Right lobe of liver (tissue), 4 donors: ENCODE measurements at regions not wholly inside any gene's neighbourhood (a gene's known extent, or its start where the extent isn't known, plus 50 kb on each side); places are given as distances from the start of the nearest gene placed in this dataset.

Source experiments
- POLR2A ChIP-seq: fragments of 450-650 bp; IDR thresholded peaks from one replicate; pipeline ENCODE4 v1.6.1; 2017; ENCODE audit warnings: antibody characterized with exemption, mild to moderate bottlenecking
- TF ChIP-seq, protein P1 (sequence below), 4 donors: fragments of 200-600 bp in 3 of 4; fragments of 450-650 bp in 1 of 4; IDR thresholded peaks; one replicate each; pipeline versions ENCODE4 v1.5.1 to v1.8.0; 2016 to 2022; ENCODE audit warnings: antibody characterized with exemption in 4 of 4, mild to moderate bottlenecking in 2 of 4
- donor health status: DM: no; HTN: no; CAD: no.
- donor health status: DM: no; HTN: no; CAD: no.
- donor health status: DM: no; HTN: yes; CAD: no.

DNA sequence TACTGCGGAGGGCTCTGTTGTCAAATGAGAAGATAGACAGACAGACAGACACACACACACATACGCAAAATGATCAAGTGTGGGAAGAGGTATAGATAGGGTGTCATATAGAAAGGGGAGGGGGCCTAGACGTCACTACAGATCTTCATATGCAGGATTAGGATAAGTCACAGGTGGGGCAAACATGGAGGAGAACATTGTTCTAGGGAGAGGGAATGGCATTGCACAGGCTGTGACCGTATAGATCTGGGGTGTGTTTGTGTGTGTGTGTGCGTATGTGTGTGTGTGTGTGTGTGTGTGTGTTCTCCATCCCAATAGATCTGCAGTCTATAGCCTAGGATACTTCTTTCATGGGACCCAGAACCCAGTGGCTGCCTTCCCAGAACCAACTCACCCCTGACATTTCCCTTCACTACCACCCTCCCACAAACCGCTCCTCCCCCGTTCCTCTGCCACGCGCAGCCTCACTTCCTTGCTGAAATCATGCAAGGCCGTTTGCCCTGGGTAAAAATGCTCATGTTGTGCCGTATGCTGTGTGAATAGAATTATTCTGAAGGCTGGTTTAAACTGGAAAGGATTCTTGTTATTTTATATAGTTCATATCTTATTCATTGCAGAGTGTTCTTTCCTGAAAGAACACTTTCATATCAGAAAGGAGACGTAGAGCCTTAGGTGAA, 50.5 kb upstream of the CCL1 start:
- TF ChIP-seq POLR2A: no peak
- TF ChIP-seq, protein P1, sequence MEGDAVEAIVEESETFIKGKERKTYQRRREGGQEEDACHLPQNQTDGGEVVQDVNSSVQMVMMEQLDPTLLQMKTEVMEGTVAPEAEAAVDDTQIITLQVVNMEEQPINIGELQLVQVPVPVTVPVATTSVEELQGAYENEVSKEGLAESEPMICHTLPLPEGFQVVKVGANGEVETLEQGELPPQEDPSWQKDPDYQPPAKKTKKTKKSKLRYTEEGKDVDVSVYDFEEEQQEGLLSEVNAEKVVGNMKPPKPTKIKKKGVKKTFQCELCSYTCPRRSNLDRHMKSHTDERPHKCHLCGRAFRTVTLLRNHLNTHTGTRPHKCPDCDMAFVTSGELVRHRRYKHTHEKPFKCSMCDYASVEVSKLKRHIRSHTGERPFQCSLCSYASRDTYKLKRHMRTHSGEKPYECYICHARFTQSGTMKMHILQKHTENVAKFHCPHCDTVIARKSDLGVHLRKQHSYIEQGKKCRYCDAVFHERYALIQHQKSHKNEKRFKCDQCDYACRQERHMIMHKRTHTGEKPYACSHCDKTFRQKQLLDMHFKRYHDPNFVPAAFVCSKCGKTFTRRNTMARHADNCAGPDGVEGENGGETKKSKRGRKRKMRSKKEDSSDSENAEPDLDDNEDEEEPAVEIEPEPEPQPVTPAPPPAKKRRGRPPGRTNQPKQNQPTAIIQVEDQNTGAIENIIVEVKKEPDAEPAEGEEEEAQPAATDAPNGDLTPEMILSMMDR (IDR thresholded peaks at IDR 0.05): no peak
